Forelimb muscle (tissue), 1 donor: ENCODE measurements at regions not wholly inside any gene's neighbourhood (a gene's known extent, or its start where the extent isn't known, plus 50 kb on each side); places are given as distances from the start of the nearest gene placed in this dataset.
"Not testable (repeated sequence)": the region's sequence is repeated elsewhere in the genome, so short reads cannot be mapped to it uniquely, and the experiment has no call there.

Experiments used
- DNase-seq: peaks from one replicate; pipeline ENCODE4 v3.0.0-alpha.2; 2013; ENCODE audit warnings: low read depth

DNA sequence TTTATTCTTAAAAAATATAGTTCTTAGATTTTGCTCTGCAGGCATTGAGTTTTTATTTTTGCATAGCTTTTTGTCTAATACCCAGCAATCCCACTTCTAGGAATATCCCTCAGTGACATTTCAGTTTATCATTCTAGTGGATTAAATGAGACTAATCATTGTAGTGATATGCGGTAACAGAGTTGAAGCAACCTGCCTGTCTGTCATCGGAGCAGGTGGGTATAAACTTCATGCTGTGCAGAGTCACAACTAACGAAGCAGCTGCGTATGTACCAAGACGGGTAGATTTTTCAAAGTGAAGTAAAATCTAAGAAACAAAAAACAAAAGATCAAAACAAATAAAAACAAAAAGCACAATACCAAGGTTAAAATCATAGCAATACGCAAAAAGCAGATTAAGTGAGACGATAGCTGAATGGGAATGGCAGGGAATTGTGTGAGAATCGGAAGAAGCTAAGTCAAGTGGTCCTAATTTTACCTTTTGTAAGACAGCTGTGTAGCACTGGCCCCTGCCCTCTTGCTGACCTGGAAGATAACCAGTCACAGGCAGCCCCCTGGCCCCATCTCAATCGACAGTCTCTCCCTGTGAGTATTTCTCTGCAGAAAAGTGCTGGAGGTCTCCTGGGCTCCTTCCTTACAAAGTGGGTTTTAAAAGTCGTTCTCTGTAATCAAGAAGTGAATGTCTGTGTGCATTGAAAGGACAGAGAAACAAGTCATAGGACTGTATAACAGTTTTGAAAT, 169.2 kb downstream of the OR2B2 start:
- no peak for DNase-seq

DNA sequence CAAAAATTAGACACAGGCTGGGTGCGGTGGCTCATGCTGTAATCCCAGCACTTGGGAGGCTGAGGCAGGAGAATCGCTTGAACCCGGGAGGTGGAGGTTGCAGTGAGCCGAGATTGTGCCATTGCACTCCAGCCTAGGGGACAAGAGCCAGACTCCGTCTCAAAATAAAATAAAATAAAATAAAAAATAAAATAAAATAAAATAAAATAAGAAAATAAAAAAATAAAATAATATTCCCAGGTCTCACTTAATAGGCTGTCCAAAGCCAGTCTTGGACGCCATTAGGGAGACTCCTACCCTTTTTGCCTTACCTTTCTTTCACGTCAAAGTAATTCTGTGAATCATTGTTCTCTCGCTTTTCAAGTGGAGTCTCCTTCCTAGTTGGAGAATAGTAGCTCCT, 172.3 kb downstream of the OR2B2 start:
- DNase-seq, result not testable (repeated sequence)

DNA sequence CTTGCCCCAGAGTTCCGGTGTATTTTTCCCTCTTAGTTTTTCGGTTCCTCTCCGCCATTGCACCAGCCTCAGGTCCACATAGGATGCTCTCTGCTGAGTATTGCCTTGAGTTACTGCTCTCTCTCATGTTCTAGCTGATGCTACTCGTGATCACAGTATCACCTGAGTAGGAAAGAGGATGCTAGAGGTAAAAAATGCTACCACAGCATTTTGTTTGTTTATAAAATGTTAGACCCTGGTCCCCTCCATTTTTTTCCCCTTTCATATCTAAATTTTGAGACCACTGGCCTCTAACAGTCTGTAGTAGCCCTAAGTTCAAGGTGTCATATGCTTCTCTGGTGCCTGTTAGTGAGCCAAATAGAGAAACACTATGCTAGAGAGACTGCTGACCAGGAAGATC, 175.5 kb downstream of the OR2B2 start:
- no peak for DNase-seq

DNA sequence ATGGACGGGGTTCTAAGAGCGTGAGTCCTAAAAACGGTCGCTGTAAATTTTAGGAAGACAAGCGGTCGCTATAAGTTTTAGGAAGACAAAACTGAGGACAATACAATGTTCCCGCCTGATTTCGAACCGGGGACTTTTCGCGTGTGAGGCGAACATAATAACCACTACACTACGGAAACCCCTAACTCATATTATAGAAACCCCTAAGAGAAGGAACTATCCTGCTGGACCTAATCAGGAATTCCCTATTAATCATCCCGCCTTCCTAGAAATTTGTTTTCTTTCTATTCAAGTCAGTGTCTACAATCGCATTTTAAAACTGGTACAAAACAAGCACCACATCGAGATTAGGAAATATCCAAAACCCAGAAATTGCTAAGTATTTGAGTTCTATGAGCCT, 183.8 kb downstream of the OR2B2 start:
- no peak for DNase-seq

DNA sequence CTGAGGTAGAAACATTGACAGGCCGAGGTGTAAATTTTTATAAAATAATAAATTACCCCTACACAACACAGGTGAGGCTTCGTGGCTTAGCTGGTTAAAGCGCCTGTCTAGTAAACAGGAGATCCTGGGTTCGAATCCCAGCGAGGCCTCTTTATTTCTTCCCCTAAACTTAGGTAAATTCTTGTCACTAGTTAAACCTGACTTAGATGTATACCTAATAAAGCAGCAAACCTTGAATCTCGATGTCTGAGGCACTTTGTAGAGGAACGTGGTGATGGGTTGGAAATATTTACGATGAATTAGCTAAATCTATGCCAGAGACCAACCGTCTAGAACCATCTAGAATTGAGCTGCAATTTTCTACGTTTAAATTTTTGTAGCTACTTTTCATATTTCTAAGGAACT, 185.6 kb downstream of the OR2B2 start:
- DNase-seq, result no peak

DNA sequence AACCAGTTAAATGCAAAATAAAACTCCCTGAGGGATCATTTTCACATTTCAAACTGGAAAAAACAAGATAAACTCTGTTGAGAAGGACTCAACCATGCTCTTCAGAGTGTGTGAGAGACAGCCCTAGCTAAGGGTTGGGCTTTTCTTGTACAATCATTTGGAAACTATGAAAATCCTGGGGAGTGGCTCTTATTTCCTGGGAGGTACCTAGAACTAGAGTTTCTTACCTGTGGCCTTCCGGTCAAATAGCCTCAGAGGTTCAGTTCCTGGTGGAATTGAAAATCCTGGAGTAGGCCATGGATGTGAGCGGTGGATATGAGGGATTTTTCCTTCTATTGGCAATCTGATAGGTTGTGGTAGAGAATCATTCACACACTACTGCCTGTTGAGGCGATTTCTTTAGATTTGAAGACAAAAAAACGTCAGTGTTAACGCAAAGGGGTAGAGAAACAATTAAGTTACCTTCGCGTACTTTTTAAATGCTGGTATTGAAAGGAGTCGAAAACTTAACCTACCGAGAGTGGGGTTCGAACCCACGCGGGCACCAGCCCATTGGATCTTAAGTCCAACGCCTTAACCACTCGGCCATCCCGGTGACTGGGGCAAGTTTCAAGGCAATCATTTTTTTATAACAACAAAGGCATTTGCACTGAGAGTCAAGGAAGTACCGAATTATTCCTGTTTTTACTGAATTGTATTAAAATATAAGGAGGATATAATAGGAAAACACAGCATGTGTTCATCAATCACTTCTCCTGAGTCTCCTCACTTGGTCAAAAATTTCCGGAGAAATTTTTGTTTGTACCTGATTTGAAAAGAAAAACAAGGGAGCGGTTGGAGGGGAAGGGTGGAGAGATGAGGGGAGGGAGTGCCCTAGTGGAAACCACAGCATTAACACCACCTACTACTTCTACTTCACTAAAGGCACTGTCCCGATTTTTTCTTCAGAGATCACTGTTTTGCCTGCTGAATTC, 191.3 kb downstream of the OR2B2 start:
- no peak for DNase-seq

DNA sequence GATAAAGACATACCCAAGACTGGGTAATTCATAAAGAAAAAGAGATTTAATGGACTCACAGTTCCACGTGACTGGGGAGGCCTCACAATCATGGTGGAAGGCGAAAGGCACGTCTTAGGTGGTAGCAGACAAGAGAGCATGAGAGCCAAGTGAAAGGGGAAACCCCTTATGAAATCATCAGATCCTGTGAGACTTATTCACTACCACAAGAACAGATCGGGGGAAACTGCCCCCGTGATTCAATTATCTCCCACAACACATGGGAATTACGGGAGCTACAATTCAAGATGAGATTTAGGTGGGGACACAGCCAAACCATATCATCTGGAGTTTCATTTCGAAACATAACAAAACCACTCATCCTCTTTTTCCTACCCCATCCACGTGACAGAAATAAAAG, 193.2 kb downstream of the OR2B2 start:
- not testable (repeated sequence) for DNase-seq

DNA sequence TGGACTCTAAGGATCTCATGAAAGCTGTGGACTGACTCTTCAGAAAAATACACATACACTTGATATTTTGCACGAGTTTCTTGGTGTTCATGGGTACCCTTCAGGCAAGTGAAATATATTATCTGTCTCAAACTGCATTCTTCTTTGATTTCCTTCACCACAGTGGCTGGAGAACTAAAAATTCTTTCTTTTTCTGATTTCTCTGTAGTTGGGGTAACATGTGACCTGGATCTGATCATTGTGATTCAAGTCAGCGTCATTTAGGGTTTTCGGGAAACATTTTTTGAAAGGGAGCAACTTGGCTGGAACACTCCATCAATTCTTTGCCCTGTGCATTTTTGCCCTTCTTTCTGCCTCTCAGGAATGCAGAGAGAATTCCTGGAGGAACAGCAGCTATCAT, 205.8 kb downstream of the OR2B2 start:
- no peak for DNase-seq

DNA sequence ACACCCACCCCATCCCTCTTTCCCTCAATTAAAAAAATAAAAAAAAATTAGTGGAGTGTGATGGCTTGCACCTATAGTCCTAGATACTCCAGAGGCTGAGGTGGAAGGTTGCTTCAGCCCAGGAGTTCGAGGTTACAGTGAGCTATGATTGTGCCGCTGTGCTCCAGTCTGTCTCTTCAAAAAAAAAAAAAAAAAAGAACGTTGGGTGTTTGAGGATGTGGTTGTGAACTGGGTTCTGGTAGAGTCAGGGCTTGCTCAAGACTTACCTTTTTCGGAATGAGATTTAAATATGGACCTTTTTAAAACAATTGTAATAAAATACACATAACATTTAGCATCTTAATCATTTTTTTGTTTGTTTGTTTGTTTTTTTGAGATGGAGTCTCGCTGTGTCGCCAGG, 211.9 kb downstream of the OR2B2 start:
- no peak for DNase-seq

DNA sequence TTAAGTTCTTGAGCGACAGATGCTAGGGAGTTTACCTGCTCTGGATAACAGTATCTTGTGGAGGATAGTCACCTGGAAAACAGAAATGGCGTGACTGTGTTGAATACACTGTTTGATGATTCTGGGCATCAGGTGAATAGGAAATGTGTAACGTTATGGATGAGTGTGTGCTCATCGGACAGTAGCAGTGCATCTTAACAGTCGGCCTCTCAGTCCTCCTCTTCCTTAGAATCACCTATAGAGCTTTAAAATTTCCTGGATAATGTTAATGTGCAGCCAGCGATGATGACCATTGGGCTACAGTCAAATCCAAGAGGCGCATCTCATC, 217.7 kb downstream of the OR2B2 start:
- DNase-seq, result no peak

DNA sequence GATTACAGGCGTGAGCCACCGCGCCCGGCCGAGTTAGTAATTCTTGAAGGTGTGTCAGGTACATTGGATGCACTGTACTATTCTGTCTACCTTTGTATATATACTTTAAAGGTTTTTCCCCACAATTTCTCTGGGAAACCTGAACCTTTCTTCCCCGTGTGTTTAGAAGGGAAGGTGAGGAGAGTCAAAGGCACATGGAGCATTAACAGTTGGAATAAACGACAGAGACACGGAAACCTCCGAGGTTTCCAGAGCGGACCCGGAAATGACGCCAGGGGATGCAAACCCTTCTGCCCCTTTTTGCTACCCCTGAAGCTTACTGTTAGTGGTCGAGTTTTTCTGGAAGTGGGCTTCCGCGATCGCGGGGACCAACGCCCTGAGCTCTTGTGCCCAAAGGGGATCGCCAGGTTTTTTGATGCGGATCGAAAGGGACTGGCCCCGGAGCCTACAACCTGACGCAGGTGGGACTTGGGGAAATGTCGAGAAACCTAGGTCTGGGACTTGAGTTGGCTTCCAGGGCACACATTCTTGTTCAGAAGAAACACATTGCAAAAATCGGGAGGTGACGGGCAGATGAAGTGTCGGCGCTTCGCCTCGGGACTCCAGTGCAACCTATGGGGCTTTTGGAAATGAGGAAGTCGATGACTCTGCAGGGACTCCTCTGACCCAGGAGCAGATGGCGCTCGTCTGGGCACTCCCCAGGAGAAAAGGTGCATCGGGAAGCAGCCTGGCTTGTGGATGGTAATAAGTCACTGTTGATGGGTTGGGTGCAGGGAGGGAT, 218.2 kb downstream of the OR2B2 start:
- peak; percentile 22 for DNase-seq

DNA sequence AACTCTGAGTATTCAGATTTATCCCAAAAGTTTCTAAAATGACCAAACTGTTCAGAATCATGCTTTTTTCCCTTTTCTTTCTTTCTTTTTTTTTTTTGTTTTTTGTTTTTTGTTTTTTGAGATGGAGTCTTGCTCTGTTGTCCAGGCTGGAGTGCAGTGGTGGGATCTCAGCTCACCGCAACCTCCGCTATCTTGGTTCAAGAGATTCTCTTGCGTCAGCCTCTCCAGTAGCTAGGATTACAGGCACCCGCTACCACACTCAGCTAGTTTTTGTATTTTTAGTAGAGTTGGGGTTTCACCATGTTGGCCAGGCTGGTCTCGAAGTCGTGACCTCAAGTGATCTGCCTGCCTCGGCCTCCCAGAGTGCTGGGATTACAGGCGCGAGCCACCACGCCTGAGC, 219.2 kb upstream of the ZNF184 start:
- DNase-seq, result not testable (repeated sequence)

DNA sequence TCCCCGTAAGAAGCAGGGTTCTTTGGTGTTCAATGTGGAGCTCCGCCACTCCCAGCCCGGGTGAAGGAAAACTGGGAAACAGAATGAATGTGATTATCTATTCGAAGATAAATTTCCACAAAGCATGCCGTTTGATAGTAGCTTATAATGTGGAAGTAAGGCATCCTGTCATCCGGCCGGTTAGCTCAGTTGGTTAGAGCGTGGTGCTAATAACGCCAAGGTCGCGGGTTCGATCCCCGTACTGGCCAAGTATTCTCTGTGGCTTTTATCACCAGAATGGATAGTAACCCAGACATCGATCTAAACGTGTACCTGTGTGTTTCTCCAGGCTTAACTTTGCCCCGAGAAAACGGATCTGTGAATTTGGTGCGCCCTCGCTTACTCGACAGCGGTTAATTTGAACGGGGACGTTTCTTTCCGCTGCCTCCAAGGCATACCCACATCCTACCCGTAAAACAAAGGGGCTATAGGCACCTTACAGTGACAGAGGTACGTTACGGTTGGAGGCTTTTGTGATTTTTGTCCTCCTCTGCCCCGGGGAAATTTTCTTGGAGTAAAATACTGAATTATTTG, 215.2 kb upstream of the ZNF184 start:
- peak; percentile 69 for DNase-seq

DNA sequence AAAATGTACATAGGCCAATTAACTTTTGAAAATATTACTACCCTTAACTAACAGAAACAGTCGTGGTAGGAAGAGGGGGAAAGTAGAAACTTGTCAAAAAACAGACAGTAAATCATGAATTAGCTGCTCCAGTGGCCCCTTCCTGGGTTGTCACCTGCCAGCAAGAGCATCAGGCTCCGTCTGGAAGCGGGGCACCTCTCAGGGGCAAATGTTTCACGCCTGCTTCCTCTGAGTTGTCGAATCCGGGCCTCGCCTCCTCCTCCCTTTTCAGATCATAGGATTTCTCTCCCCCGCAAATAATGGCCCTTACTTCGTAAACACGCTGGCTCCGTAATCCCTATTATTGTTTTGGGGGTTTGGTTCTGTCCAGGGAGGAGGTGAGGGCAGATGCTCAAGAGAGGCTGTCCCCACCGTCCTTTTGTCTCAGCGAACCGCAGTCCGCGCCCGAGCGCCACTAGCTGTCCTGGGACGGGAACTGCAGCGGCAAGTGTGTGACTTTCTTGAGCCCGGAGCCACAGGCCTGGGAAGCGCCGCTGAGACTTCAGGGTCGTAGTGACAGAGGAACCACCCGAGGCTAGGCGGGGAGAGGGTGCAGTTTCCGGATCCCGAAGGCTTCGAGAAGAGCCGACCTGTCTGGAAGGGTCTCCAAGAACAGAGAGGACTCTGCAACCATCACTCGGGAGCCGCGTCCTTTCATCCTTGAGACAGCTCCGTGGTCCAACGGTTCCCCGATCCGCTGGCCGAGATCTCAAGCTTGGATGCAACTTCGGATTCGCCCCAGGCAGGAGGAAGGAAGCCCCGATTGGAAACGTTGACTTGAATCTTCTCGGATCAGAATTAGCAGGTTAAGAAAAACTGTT, 214.5 kb upstream of the ZNF184 start:
- DNase-seq, result peak; percentile 55

DNA sequence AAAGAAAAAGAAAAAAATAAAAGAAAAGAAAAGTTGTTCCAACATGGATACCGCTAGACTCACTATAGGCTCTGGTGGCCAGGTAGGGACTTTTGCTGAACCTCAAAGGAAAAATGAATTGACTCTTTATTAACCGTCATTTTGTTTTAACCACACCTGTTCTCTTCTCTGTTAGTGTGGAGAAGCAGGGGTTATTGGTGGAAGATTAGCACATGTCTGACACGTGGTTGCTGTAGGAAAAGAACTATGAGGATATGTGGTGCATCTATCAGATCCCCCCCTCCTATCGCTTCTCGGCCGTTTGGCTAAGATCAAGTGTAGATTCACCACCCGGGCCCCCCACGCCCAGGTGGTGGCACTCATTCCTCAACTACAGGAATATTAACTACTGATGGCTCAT, 212.4 kb upstream of the ZNF184 start:
- no peak for DNase-seq

DNA sequence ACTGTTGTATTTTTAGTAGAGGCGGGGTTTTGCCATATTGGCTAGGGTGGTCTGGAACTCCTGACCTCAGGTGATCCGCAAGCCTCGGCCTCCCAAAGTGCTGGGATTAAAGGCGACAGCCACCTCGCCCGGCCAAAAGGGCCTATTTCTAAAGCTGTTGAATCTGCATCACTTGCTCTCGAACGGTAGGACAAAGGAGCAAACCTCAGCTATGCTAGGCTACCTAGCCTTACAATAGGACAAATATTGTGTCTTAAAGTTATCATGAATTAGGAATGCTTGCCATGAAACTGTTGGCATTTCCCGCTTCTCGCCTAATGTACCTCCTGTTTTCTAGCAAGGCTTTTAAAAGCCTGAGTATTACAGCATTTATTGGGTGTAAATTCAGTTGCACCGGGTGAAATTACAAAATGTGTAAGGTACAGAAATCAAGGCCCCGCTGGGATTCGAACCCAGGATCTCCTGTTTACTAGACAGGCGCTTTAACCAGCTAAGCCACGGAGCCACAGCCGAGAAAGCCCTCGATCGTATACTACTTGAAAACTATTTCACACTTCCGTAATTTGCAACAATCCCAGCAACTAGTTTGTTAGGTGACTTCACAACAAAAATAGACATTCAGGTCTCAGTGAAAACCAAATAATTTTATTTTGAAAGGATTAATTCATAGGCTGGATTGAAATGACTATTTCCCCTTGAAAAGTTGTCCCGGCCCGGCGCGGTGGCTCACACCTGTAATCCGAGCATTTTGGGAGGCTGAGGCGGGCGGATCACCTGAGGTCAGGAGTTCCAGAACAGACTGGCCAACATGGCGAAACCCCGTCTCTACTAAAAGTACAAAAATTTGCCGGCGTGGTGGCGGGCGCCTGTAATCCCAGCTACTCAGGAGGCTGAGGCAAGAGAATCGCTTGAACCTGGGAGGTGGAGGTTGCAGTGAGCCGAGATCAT, 211.6 kb upstream of the ZNF184 start:
- no peak for DNase-seq

DNA sequence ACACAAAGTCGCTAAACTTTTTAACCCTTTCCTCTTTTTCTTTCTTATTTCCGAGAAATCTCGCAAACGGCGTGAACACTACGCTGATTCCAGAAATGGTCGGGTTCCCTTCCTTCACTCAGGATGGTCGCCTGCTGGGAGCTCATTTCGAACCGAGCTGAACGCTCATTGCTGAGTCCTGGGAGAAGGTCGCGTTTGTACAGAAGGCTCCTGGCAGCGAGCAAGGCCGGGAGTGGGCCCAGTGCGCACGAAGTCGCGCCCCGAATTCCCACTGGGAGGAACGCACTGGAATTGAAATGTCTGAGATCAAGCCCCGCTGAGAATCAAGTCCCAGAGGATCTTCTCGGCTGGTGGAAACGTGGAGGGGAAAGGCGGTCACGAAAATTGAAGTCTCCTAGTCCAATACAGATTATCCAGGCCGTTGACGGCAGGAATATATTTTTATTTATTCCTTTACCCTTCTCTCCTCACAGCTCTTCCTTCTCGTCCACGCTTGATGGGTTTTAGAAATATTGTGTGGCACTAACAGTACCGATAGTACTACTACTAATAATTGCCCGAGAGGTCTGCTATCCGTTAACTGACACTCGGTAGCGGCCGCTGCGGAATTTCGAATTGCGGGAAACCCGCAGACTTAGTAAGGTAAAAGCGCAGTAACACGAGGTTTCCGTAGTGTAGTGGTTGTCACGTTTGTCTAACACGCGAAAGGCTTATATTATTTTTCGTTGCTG, 207.2 kb upstream of the ZNF184 start:
- no peak for DNase-seq

DNA sequence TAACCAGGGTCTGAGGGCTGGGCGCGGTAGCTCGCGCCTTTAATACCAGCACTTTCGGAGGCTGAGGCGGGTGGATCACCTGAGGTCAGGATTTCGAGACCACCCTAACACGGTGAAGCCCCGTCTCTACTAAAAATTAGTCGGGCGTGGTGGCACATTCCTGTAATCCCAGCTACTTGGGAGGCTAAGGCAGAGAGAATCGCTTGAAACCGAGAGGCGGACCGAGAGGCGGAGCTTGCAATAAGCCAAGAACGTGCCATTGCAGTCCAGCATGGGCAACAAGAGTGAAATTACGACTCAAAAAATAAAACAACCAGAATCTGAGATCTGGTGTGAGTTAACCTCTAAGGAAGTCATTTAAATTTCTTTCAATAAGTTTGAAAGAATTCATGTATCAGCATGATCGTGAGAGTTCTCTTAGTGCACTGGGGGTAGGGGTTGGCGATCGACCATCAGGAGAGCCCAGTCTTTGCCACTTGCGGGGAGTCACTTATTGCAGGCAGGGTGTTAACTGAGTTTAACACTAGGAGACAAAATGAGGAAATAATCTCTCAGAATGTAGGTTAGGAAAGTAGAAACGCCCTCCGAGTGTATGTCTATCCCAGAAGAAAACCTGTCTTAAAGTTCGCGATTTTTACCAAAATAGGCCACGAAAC, 206.5 kb upstream of the ZNF184 start:
- DNase-seq, result no peak

DNA sequence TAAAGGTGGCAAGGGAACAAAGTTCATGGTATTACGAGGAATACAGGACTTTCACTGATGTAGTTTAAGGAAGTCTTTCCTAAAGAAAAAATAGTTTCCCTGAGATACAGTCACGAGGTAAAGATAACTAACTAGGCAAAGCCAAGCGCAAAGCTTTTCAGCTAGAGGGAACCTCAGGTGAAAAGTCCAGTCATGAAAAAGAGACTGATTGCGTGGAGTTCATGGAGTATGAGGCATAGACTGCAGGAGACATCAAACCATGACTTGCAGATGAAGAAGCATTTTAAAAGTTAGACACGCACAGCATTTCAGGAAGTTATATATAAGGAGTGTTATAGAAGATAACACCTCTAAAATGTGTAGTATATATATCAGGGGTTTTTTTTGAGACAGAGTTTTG, 205.6 kb upstream of the ZNF184 start:
- DNase-seq, result no peak
